ENCODE measurements at regions not wholly inside any gene's neighbourhood (a gene's known extent, or its start where the extent isn't known, plus 50 kb on each side); places are given as distances from the start of the nearest gene placed in this dataset.

DNA sequence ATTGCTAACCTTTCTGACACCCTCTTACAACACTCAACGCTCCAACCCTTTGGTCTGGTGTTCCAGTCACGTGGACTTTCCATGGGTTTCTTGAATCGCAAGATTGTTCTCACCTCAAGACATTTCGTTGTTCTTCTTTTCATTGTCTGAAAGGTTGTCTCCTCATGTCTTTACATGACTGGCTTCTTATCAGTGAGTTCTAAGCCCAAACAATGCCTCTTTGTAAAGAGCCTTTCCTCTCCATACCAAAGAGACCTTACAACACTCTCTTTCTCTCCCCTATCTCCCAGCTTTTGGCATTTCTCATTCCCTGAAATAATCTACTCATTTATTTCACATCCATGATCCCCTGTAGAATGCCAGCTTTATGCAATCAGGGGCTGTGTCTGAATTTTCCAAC is 1144.8 kb downstream of the AACS start:
- TF ChIP-seq, protein P1, sequence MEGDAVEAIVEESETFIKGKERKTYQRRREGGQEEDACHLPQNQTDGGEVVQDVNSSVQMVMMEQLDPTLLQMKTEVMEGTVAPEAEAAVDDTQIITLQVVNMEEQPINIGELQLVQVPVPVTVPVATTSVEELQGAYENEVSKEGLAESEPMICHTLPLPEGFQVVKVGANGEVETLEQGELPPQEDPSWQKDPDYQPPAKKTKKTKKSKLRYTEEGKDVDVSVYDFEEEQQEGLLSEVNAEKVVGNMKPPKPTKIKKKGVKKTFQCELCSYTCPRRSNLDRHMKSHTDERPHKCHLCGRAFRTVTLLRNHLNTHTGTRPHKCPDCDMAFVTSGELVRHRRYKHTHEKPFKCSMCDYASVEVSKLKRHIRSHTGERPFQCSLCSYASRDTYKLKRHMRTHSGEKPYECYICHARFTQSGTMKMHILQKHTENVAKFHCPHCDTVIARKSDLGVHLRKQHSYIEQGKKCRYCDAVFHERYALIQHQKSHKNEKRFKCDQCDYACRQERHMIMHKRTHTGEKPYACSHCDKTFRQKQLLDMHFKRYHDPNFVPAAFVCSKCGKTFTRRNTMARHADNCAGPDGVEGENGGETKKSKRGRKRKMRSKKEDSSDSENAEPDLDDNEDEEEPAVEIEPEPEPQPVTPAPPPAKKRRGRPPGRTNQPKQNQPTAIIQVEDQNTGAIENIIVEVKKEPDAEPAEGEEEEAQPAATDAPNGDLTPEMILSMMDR (conservative IDR thresholded peaks at IDR 0.05; ENCODE audit: low read length): no peak
- no peak for TF ChIP-seq EZH2phosphoT487 (IDR thresholded peaks at IDR 0.05; ENCODE audit: borderline replicate concordance, low read depth, low read length)
